ENCODE measurements at regions not wholly inside any gene's neighbourhood (a gene's known extent, or its start where the extent isn't known, plus 50 kb on each side); places are given as distances from the start of the nearest gene placed in this dataset.
"Not testable (repeated sequence)": the region's sequence is repeated elsewhere in the genome, so short reads cannot be mapped to it uniquely, and the experiment has no call there.

- FAIRE-seq, result no peak
- DNase-seq (ENCODE audit: insufficient read length, low spot score), result no peak
- TF ChIP-seq SPI1 (IDR thresholded peaks at IDR 0.05; ENCODE audit: low read depth, low read length) (no peak), POLR2AphosphoS5 (IDR thresholded peaks at IDR 0.05; ENCODE audit: low read depth, low read length) (no peak), PAX5 (IDR thresholded peaks at IDR 0.05; ENCODE audit: insufficient read depth, low read length, severe bottlenecking) (no peak), POLR2A (IDR thresholded peaks at IDR 0.05; ENCODE audit: low read depth, low read length) (no peak), POU2F2 (IDR thresholded peaks at IDR 0.05; ENCODE audit: low read depth, low read length) (no peak), TAF1 (IDR thresholded peaks at IDR 0.05; ENCODE audit: low read depth, low read length) (no peak)
These were observed 656.8 kb downstream of the SLITRK6 start for GRCh38 chr13:85142351-85142927.

- TF ChIP-seq TAF1 (IDR thresholded peaks at IDR 0.05; ENCODE audit: low read depth, low read length) (no peak), POU2F2 (IDR thresholded peaks at IDR 0.05; ENCODE audit: low read depth, low read length) (no peak), POLR2A (IDR thresholded peaks at IDR 0.05; ENCODE audit: low read depth, low read length) (no peak)
- FAIRE-seq (no peak), DNase-seq (ENCODE audit: insufficient read length, low spot score) (no peak)
These were observed 657.8 kb downstream of the SLITRK6 start for GRCh38 chr13:85141401-85141800.

DNA sequence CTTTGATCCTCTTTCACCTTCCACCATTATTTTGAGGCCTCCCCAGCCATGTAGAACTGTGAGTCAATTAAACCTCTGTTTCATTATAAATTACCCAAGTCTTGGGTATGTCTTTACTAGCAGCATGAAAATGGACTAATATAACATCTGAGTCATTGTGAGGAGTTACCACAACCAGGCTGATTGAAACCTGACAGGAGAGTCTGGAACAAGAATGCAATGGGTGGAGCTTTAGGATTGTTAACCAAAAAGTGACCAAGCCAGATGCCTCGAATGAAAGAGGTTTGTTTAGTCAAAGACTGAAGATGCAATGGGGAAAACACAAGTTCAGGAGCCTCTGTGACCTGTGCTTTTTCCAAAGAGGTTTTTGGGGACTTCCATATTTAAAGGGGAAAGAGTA is 659.0 kb downstream of the SLITRK6 start:
- FAIRE-seq (no peak), DNase-seq (ENCODE audit: insufficient read length, low spot score) (no peak)

DNA sequence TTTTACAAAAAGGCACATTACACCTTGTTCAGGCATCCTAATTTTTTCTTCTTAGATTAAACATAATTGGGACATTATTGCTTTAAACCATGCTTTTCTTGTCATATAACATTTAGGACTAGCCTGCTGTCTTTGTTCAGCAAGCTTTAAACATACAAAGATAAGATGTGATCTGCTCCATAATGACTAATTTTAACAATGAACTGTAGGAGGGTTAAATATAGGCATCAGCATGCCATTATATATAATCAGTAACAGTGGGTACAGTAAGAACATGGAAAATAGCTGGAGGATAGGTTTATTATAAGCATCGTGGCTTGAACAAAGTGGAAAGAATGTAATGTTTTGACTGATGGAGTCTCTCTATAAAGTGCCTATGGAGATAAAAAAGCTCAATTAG is 661.7 kb downstream of the SLITRK6 start:
- DNase-seq (ENCODE audit: insufficient read length, low spot score), result no peak
- FAIRE-seq, result no peak
- no peak for TF ChIP-seq TAF1 (IDR thresholded peaks at IDR 0.05; ENCODE audit: low read depth, low read length)
- TF ChIP-seq PAX5 (IDR thresholded peaks at IDR 0.05; ENCODE audit: insufficient read depth, low read length, severe bottlenecking), result no peak
- TF ChIP-seq POLR2A (IDR thresholded peaks at IDR 0.05; ENCODE audit: low read depth, low read length), result no peak
- no peak for TF ChIP-seq POU2F2 (IDR thresholded peaks at IDR 0.05; ENCODE audit: low read depth, low read length)
- no peak for TF ChIP-seq SPI1 (IDR thresholded peaks at IDR 0.05; ENCODE audit: low read depth, low read length)
- TF ChIP-seq POLR2AphosphoS5 (IDR thresholded peaks at IDR 0.05; ENCODE audit: low read depth, low read length), result no peak

More for the DNA sequence above, 659.0 kb downstream of the SLITRK6 start:
- TF ChIP-seq POU2F2 (IDR thresholded peaks at IDR 0.05; ENCODE audit: low read depth, low read length), result no peak
- no peak for TF ChIP-seq SPI1 (IDR thresholded peaks at IDR 0.05; ENCODE audit: low read depth, low read length)
- TF ChIP-seq POLR2AphosphoS5 (IDR thresholded peaks at IDR 0.05; ENCODE audit: low read depth, low read length), result no peak
- TF ChIP-seq POLR2A (IDR thresholded peaks at IDR 0.05; ENCODE audit: low read depth, low read length), result no peak
- TF ChIP-seq PAX5 (IDR thresholded peaks at IDR 0.05; ENCODE audit: insufficient read depth, low read length, severe bottlenecking), result no peak
- TF ChIP-seq TAF1 (IDR thresholded peaks at IDR 0.05; ENCODE audit: low read depth, low read length), result no peak

GRCh38 chr13:85132986-85133385 is 666.2 kb downstream of the SLITRK6 start:
- no peak for DNase-seq (ENCODE audit: insufficient read length, low spot score)
- no peak for TF ChIP-seq POLR2A (IDR thresholded peaks at IDR 0.05; ENCODE audit: low read depth, low read length)
- TF ChIP-seq SPI1 (IDR thresholded peaks at IDR 0.05; ENCODE audit: low read depth, low read length), result no peak
- TF ChIP-seq PAX5 (IDR thresholded peaks at IDR 0.05; ENCODE audit: insufficient read depth, low read length, severe bottlenecking), result no peak
- TF ChIP-seq TAF1 (IDR thresholded peaks at IDR 0.05; ENCODE audit: low read depth, low read length), result no peak
- no peak for TF ChIP-seq POLR2AphosphoS5 (IDR thresholded peaks at IDR 0.05; ENCODE audit: low read depth, low read length)
- TF ChIP-seq POU2F2 (IDR thresholded peaks at IDR 0.05; ENCODE audit: low read depth, low read length), result no peak
- FAIRE-seq, result no peak

DNA sequence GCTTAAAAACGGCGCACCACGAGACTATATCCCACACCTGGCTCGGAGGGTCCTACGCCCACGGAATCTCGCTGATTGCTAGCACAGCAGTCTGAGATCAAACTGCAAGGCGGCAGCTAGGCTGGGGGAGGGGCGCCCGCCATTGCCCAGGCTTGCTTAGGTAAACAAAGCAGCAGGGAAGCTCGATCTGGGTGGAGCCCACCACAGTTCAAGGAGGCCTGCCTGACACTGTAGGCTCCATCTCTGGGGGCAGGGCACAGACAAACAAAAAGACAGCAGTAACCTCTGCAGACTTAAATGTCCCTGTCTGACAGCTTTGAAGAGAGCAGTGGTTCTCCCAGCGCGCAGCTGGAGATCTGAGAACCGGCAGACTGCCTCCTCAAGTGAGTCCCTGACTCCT is 675.7 kb downstream of the SLITRK6 start:
- not testable (repeated sequence) for DNase-seq (ENCODE audit: insufficient read length, low spot score); FAIRE-seq

- DNase-seq (ENCODE audit: insufficient read length, low spot score), result no peak
- TF ChIP-seq POLR2AphosphoS5 (IDR thresholded peaks at IDR 0.05; ENCODE audit: low read depth, low read length) (no peak), POLR2A (IDR thresholded peaks at IDR 0.05; ENCODE audit: low read depth, low read length) (no peak), POU2F2 (IDR thresholded peaks at IDR 0.05; ENCODE audit: low read depth, low read length) (no peak), PAX5 (IDR thresholded peaks at IDR 0.05; ENCODE audit: insufficient read depth, low read length, severe bottlenecking) (no peak), TAF1 (IDR thresholded peaks at IDR 0.05; ENCODE audit: low read depth, low read length) (no peak), SPI1 (IDR thresholded peaks at IDR 0.05; ENCODE audit: low read depth, low read length) (no peak)
These were observed 690.9 kb downstream of the SLITRK6 start for GRCh38 chr13:85108356-85108755.

DNA sequence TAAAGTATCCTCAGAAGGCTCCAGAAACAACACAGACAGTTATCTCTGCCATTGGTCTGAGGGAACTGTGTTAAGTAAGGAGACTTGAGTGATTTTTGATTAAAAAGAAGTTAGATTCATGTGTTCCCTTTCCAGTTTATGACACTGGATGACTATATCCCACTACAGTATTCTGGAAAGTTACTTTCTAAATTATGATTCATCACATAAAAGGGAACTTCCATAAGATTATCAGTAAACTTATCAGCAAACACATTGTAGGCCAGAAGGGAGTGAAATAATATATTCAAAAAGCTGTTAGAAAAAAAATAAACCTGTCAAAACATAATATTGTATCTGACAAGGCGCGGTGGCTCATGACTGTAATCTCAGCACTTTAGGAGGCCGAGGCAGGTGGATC is 700.0 kb downstream of the SLITRK6 start:
- DNase-seq (ENCODE audit: insufficient read length, low spot score) (no peak), FAIRE-seq (no peak)
- TF ChIP-seq POLR2A (IDR thresholded peaks at IDR 0.05; ENCODE audit: low read depth, low read length) (no peak), POU2F2 (IDR thresholded peaks at IDR 0.05; ENCODE audit: low read depth, low read length) (no peak), SPI1 (IDR thresholded peaks at IDR 0.05; ENCODE audit: low read depth, low read length) (no peak), POLR2AphosphoS5 (IDR thresholded peaks at IDR 0.05; ENCODE audit: low read depth, low read length) (no peak), PAX5 (IDR thresholded peaks at IDR 0.05; ENCODE audit: insufficient read depth, low read length, severe bottlenecking) (no peak), TAF1 (IDR thresholded peaks at IDR 0.05; ENCODE audit: low read depth, low read length) (no peak)

More at GRCh38 chr13:85108356-85108755, 690.9 kb downstream of the SLITRK6 start:
- FAIRE-seq, result no peak

DNA sequence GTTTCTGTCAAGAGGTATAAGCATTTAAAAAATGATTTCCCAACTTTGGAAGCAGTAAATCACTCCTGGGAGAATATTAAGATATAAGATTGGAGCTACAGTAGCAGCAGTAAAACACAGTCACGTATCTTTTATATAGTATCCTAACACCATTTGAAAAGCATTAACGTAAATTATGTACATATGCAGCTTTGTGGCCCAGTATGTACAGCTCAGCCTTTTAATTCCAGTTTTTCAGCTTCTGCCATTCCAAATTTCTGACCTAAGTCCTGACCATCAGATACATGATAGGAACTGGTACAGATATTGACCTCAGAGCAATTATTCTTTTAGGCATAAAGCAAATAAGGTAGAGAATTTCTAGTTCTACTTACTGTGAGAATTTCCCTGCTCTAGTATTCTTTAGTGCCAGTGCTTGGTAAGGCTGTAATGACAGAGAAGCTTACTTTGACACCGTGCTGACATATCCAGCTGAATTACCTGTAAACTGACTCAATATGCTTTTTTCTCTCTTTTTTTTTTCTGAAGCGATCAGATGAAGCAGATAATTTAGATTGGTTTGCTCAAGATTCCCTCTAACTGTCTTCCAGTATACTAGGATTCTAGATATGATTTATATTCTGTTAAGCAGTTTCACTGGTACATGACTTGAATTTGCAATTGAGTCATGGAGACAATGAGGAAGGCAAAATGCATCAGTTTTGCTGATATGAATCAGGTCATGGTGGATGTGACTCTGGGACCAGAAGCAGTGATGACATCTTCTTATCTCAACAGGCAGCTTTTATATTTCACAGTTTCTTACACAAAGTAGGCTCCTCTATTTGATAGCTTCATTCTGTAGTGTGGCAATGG is 703.6 kb downstream of the SLITRK6 start:
- FAIRE-seq (no peak), DNase-seq (ENCODE audit: insufficient read length, low spot score) (no peak)
- TF ChIP-seq POLR2AphosphoS5 (IDR thresholded peaks at IDR 0.05; ENCODE audit: low read depth, low read length), result no peak
- TF ChIP-seq TAF1 (IDR thresholded peaks at IDR 0.05; ENCODE audit: low read depth, low read length), result no peak
- TF ChIP-seq PAX5 (IDR thresholded peaks at IDR 0.05; ENCODE audit: insufficient read depth, low read length, severe bottlenecking), result no peak
- TF ChIP-seq SPI1 (IDR thresholded peaks at IDR 0.05; ENCODE audit: low read depth, low read length), result no peak
- no peak for TF ChIP-seq POU2F2 (IDR thresholded peaks at IDR 0.05; ENCODE audit: low read depth, low read length)
- no peak for TF ChIP-seq POLR2A (IDR thresholded peaks at IDR 0.05; ENCODE audit: low read depth, low read length)

DNA sequence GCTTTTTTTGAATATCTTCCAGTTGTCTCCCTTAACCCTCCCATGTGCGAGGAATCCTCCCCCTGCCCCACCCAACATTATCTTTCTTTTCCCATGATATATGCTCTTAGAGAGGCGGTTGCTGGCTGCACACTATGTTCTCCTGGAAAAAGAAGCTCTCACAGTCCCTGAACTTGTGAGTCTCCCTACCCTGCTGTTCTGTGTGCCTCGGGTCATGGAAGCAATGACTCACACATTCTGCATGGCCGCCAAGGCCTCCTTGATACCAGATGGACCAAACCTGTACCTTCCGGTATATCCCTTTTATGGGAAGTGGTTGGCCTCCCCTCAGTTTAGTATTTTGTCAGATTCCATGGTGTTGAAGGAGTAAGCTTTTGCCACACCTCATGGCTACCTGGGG is 705.4 kb downstream of the SLITRK6 start:
- DNase-seq (ENCODE audit: insufficient read length, low spot score) (no peak), FAIRE-seq (no peak)
- no peak for TF ChIP-seq SPI1 (IDR thresholded peaks at IDR 0.05; ENCODE audit: low read depth, low read length)
- TF ChIP-seq POLR2A (IDR thresholded peaks at IDR 0.05; ENCODE audit: low read depth, low read length), result no peak
- no peak for TF ChIP-seq PAX5 (IDR thresholded peaks at IDR 0.05; ENCODE audit: insufficient read depth, low read length, severe bottlenecking)
- no peak for TF ChIP-seq TAF1 (IDR thresholded peaks at IDR 0.05; ENCODE audit: low read depth, low read length)
- TF ChIP-seq POLR2AphosphoS5 (IDR thresholded peaks at IDR 0.05; ENCODE audit: low read depth, low read length), result no peak
- no peak for TF ChIP-seq POU2F2 (IDR thresholded peaks at IDR 0.05; ENCODE audit: low read depth, low read length)

Data from GM12891 (cell line).